NB4 (cell line): ENCODE measurements at regions not wholly inside any gene's neighbourhood (a gene's known extent, or its start where the extent isn't known, plus 50 kb on each side); places are given as distances from the start of the nearest gene placed in this dataset.

Experiments used
- DNase-seq: peaks from one replicate; pipeline ENCODE4 v3.0.0; 2010; ENCODE audit warnings: low read depth
- H3K4me3 ChIP-seq: one replicate; pipeline ENCODE4 v1.5.1; 2011; ENCODE audit warnings: mild to moderate bottlenecking, low read depth, low read length, moderate library complexity
- MAX ChIP-seq: IDR thresholded peaks from 2 replicates; pipeline ENCODE4 v1.6.1; 2011; ENCODE audit warnings: low read depth, low read length
- MYC ChIP-seq: IDR thresholded peaks from 2 replicates; pipeline ENCODE4 v1.6.1; 2011; ENCODE audit warnings: low read depth, low read length
- POLR2A ChIP-seq: IDR thresholded peaks from 2 replicates; pipeline ENCODE4 v1.6.1; 2011; ENCODE audit warnings: mild to moderate bottlenecking; ENCODE audit not compliant: insufficient read length; ENCODE audit errors: extremely low read depth
- TF ChIP-seq, protein P1 (sequence below): IDR thresholded peaks from one replicate; pipeline ENCODE4 v1.5.1; 2012; ENCODE audit warnings: low read depth, low read length

DNA sequence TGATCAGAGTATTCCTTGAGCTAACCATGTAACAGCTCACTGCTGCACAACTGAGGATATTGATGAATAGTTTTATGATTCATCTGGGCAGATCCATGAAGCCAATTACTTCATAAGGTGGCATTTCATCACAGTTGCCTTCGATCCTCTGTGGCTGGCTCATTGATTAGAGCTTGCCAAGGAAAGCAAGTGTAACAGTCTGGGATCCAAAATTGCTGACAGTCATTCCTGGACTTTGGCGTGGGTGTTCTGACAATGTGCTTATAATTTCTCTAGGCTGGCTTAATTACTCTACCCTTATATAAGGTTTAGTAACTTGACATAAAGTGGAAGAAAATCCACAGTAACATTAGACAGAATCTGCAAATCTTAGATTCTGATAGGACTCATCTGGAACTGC, 551.3 kb upstream of the CDH4 start:
- DNase-seq, result no peak
- no peak for TF ChIP-seq MAX
- TF ChIP-seq POLR2A, result no peak
- TF ChIP-seq, protein P1, sequence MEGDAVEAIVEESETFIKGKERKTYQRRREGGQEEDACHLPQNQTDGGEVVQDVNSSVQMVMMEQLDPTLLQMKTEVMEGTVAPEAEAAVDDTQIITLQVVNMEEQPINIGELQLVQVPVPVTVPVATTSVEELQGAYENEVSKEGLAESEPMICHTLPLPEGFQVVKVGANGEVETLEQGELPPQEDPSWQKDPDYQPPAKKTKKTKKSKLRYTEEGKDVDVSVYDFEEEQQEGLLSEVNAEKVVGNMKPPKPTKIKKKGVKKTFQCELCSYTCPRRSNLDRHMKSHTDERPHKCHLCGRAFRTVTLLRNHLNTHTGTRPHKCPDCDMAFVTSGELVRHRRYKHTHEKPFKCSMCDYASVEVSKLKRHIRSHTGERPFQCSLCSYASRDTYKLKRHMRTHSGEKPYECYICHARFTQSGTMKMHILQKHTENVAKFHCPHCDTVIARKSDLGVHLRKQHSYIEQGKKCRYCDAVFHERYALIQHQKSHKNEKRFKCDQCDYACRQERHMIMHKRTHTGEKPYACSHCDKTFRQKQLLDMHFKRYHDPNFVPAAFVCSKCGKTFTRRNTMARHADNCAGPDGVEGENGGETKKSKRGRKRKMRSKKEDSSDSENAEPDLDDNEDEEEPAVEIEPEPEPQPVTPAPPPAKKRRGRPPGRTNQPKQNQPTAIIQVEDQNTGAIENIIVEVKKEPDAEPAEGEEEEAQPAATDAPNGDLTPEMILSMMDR, result no peak
- TF ChIP-seq MYC, result no peak
- H3K4me3 ChIP-seq, result no peak overlapping the region

DNA sequence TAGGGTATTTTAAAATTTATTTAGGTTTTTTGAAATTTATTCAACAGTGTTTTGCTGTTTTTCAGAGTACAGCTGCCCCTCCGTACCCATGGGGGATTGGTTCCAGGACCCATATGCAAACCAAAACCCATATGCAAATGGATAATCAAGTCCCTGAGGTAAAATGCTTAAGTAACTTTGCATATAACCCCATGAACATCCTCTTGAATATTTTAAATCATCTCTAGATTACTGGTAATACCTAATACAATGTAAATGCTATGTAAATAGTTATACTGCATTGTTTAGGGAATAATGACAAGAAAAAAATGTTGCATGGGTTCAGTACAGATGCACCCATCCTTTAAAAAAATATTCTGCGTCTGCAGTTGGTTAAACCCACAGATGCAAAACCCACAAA, 547.9 kb upstream of the CDH4 start:
- H3K4me3 ChIP-seq, result no peak overlapping the region
- no peak for TF ChIP-seq POLR2A
- TF ChIP-seq, protein P1, result no peak
- no peak for TF ChIP-seq MAX
- no peak for TF ChIP-seq MYC
- no peak for DNase-seq

DNA sequence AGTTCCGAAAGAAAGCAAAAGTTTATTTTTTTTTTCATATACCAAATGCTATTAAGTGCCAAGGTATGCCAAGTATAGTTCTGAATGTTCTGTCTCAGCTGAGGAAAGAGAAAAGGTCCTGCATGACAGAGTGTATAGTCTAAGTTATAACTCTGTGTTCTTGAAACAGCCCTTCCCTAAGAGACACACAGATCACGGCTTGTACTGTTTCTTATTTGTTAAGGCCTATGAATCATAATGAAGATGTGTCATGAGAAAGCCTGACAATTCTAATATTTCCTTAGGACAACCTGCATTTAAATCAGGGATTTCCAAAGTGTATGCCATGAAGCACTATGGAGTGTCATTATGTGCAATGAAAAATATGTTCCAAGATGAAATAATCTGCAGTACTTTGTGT, 538.7 kb upstream of the CDH4 start:
- TF ChIP-seq POLR2A (no peak), MYC (no peak), MAX (no peak)
- TF ChIP-seq, protein P1, result no peak
- no peak for DNase-seq
- no peak overlapping the region for H3K4me3 ChIP-seq

- no peak for DNase-seq
- H3K4me3 ChIP-seq, result no peak overlapping the region
- TF ChIP-seq POLR2A (no peak), MAX (no peak), MYC (no peak)
- TF ChIP-seq, protein P1, result no peak
These were observed 536.9 kb upstream of the CDH4 start for GRCh38 chr20:60715172-60715571.

DNA sequence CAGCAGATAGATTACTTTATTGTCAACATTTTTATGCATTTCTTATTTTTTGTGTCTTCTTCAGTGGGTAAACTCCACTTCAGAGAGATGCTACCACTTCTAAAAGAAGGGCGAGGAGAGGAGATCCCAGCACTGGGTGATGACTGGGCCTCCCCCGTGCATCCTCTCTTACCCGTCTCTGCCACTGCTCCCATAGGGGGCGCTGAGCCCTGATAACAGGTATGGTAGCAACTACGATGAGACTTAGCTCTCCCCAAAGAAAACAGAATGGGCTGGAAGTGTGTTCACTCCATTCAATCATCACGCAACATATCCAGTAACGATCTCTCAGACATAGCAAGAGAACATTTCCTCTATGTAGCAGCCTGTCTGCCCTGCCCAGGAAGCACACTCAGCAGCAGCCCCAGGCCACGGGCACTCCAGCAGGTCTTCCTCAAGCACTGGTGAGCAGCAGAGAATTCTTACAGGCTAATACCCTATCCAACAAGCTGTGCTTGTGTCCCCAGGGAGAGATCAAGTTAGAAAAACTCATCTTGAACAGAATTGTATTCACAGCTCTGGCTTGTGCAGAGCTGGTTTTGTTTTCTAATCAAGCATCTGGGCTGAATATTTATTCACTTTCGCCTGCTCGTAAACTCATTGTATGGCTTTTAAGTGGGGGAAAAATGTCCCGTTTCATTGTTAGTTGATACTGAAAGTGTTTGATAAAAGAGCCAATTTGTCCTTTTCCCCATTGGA, 533.1 kb upstream of the CDH4 start:
- TF ChIP-seq MAX, result no peak
- TF ChIP-seq, protein P1, result peak; percentile 44
- TF ChIP-seq POLR2A, result no peak
- H3K4me3 ChIP-seq, result no peak overlapping the region

More for the DNA sequence above, 533.1 kb upstream of the CDH4 start:
- DNase-seq, result peak; percentile 16
